ENCODE measurements at regions not wholly inside any gene's neighbourhood (a gene's known extent, or its start where the extent isn't known, plus 50 kb on each side); places are given as distances from the start of the nearest gene placed in this dataset.

- TF ChIP-seq EZH2 (IDR thresholded peaks at IDR 0.05; ENCODE audit: borderline replicate concordance, low read length) (no peak), CTCF (IDR thresholded peaks at IDR 0.05; ENCODE audit: low read length) (no peak)
- no peaks in the 10 kb centered on the region for H3K4me1 ChIP-seq (ENCODE audit: insufficient read depth, low read length, severe bottlenecking)
- no peaks in the 10 kb centered on the region for H3K9me3 ChIP-seq (ENCODE audit: low read length)
- H3K79me2 ChIP-seq (ENCODE audit: insufficient read depth, low read length): no peaks in the 10 kb centered on the region
- no peaks in the 10 kb centered on the region for H3K27me3 ChIP-seq (ENCODE audit: insufficient read depth, low read length)
- no peaks in the 10 kb centered on the region for H3K9me2 ChIP-seq (ENCODE audit: low read depth, low read length)
- H3K27ac ChIP-seq (ENCODE audit: low read depth, low read length, poor library complexity, severe bottlenecking): no peak overlapping the region
- no peak overlapping the region for H3K9ac ChIP-seq (ENCODE audit: low read length)
- H3K4me3 ChIP-seq (ENCODE audit: low read depth, low read length, poor library complexity, severe bottlenecking): no peak overlapping the region
- no peaks in the 10 kb centered on the region for H4K20me1 ChIP-seq (ENCODE audit: insufficient read depth, low read length)
- H2AFZ ChIP-seq (ENCODE audit: low read length): no peak overlapping the region
- no peaks in the 10 kb centered on the region for H3K36me3 ChIP-seq (ENCODE audit: insufficient read depth, low read length)
- no peaks in the 10 kb centered on the region for H3F3A ChIP-seq (ENCODE audit: insufficient read depth, low read length)
- H3K4me2 ChIP-seq (ENCODE audit: low read length): no peak overlapping the region
Measured at GRCh38 chr9:90466441-90466840, 176.2 kb downstream of the DIRAS2 start.

GRCh38 chr9:90469435-90469834, 173.2 kb downstream of the DIRAS2 start:
- no peak overlapping the region for H3K4me2 ChIP-seq (ENCODE audit: low read length)
- no peaks in the 10 kb centered on the region for H3K79me2 ChIP-seq (ENCODE audit: insufficient read depth, low read length)
- H3K36me3 ChIP-seq (ENCODE audit: insufficient read depth, low read length): no peaks in the 10 kb centered on the region
- H3K27me3 ChIP-seq (ENCODE audit: insufficient read depth, low read length): no peaks in the 10 kb centered on the region
- no peak overlapping the region for H3K27ac ChIP-seq (ENCODE audit: low read depth, low read length, poor library complexity, severe bottlenecking)
- H3K4me3 ChIP-seq (ENCODE audit: low read depth, low read length, poor library complexity, severe bottlenecking): no peak overlapping the region
- no peak overlapping the region for H3K9ac ChIP-seq (ENCODE audit: low read length)
- no peaks in the 10 kb centered on the region for H4K20me1 ChIP-seq (ENCODE audit: insufficient read depth, low read length)
- TF ChIP-seq CTCF (IDR thresholded peaks at IDR 0.05; ENCODE audit: low read length): no peak
- TF ChIP-seq EZH2 (IDR thresholded peaks at IDR 0.05; ENCODE audit: borderline replicate concordance, low read length): no peak
- no peak overlapping the region for H2AFZ ChIP-seq (ENCODE audit: low read length)
- no peaks in the 10 kb centered on the region for H3K4me1 ChIP-seq (ENCODE audit: insufficient read depth, low read length, severe bottlenecking)
- H3F3A ChIP-seq (ENCODE audit: insufficient read depth, low read length): no peaks in the 10 kb centered on the region
- H3K9me3 ChIP-seq (ENCODE audit: low read length): no peaks in the 10 kb centered on the region
- H3K9me2 ChIP-seq (ENCODE audit: low read depth, low read length): no peaks in the 10 kb centered on the region

GRCh38 chr9:90469865-90470387, 172.7 kb downstream of the DIRAS2 start:
- no peak overlapping the region for H3K4me3 ChIP-seq (ENCODE audit: low read depth, low read length, poor library complexity, severe bottlenecking)
- H3K4me1 ChIP-seq (ENCODE audit: insufficient read depth, low read length, severe bottlenecking): no peaks in the 10 kb centered on the region
- no peaks in the 10 kb centered on the region for H3F3A ChIP-seq (ENCODE audit: insufficient read depth, low read length)
- no peaks in the 10 kb centered on the region for H3K9me2 ChIP-seq (ENCODE audit: low read depth, low read length)
- H4K20me1 ChIP-seq (ENCODE audit: insufficient read depth, low read length): no peaks in the 10 kb centered on the region
- H2AFZ ChIP-seq (ENCODE audit: low read length): no peak overlapping the region
- H3K9ac ChIP-seq (ENCODE audit: low read length): no peak overlapping the region
- TF ChIP-seq CTCF (IDR thresholded peaks at IDR 0.05; ENCODE audit: low read length) (no peak), EZH2 (IDR thresholded peaks at IDR 0.05; ENCODE audit: borderline replicate concordance, low read length) (no peak)
- no peak overlapping the region for H3K27ac ChIP-seq (ENCODE audit: low read depth, low read length, poor library complexity, severe bottlenecking)
- H3K4me2 ChIP-seq (ENCODE audit: low read length): no peak overlapping the region
- no peaks in the 10 kb centered on the region for H3K79me2 ChIP-seq (ENCODE audit: insufficient read depth, low read length)
- H3K36me3 ChIP-seq (ENCODE audit: insufficient read depth, low read length): no peaks in the 10 kb centered on the region
- H3K27me3 ChIP-seq (ENCODE audit: insufficient read depth, low read length): no peaks in the 10 kb centered on the region
- H3K9me3 ChIP-seq (ENCODE audit: low read length): no peaks in the 10 kb centered on the region

Measured in OCI-LY1 (cell line).